Neuronal stem cell (in vitro differentiated cells): ENCODE measurements at regions not wholly inside any gene's neighbourhood (a gene's known extent, or its start where the extent isn't known, plus 50 kb on each side); places are given as distances from the start of the nearest gene placed in this dataset.
A peak's percentile ranks its signal among the peaks of the same experiment; 100 is the strongest.

Source experiments
- DNase-seq: peaks from one replicate; pipeline ENCODE4 v3.0.0-alpha.2; 2013; ENCODE audit warnings: low spot score
- H2AFZ ChIP-seq: one replicate; pipeline ENCODE4 v1.6.1; 2013; ENCODE audit warnings: mild to moderate bottlenecking, low read length, inconsistent platforms
- H2AK5ac ChIP-seq: 2 replicates; pipeline ENCODE4 v1.6.1; 2013; ENCODE audit warnings: low read depth, mild to moderate bottlenecking, inconsistent platforms, low read length, moderate library complexity, mixed read lengths
- H2BK120ac ChIP-seq: 2 replicates; pipeline ENCODE4 v1.6.1; 2013; ENCODE audit warnings: low read depth, mild to moderate bottlenecking, inconsistent platforms, low read length, moderate library complexity, mixed read lengths
- H2BK12ac ChIP-seq: one replicate; pipeline ENCODE4 v1.6.1; 2013; ENCODE audit warnings: low read length, inconsistent platforms
- H2BK15ac ChIP-seq: 2 replicates; pipeline ENCODE4 v1.6.1; 2013; ENCODE audit warnings: mild to moderate bottlenecking, low read length, inconsistent platforms, mixed read lengths
- H2BK5ac ChIP-seq: one replicate; pipeline ENCODE4 v1.6.1; 2013; ENCODE audit warnings: inconsistent platforms, mild to moderate bottlenecking, low read length, moderate library complexity
- H3K14ac ChIP-seq: one replicate; pipeline ENCODE4 v1.6.1; 2013; ENCODE audit warnings: low read length, inconsistent platforms
- H3K18ac ChIP-seq: 2 replicates; pipeline ENCODE4 v1.6.1; 2013; ENCODE audit warnings: low read length, inconsistent platforms
- H3K23ac ChIP-seq: 2 replicates; pipeline ENCODE4 v1.6.1; 2013; ENCODE audit warnings: low read depth, mild to moderate bottlenecking, mixed read lengths, low read length, inconsistent platforms; ENCODE audit not compliant: poor library complexity
- H3K27ac ChIP-seq: replicated peaks from 3 replicates; pipeline ENCODE4 v1.5.1; 2013; ENCODE audit warnings: low read length, inconsistent platforms
- H3K27me3 ChIP-seq, 3 experiments: 2 replicates each; pipeline ENCODE4 v1.6.1; 2013; ENCODE audit warnings: low read length in 3 of 3, mild to moderate bottlenecking in 2 of 3, inconsistent platforms in 1 of 3, low read depth in 1 of 3, mixed read lengths in 1 of 3, moderate library complexity in 1 of 3; ENCODE audit not compliant: control insufficient read depth in 3 of 3, insufficient read depth in 3 of 3
- H3K36me3 ChIP-seq, 2 donors: replicated peaks in 1 of 2; 2 replicates each; pipeline ENCODE4 v1.6.1; 2013; ENCODE audit warnings: low read length in 2 of 2; ENCODE audit not compliant: control insufficient read depth in 2 of 2, insufficient read depth in 2 of 2
- H3K4ac ChIP-seq: 2 replicates; pipeline ENCODE4 v1.6.1; 2013; ENCODE audit warnings: inconsistent platforms, mild to moderate bottlenecking, low read length, moderate library complexity
- H3K4me1 ChIP-seq, 2 donors: 1 replicate in 1 of 2; 2 replicates in 1 of 2; pipeline ENCODE4 v1.6.1; 2013; ENCODE audit warnings: low read length in 2 of 2, low read depth in 1 of 2; ENCODE audit not compliant: control insufficient read depth in 2 of 2, insufficient read depth in 1 of 2
- H3K4me2 ChIP-seq: one replicate; pipeline ENCODE4 v1.6.1; 2013; ENCODE audit warnings: mild to moderate bottlenecking, low read length, inconsistent platforms; ENCODE audit not compliant: insufficient read depth, poor library complexity, severe bottlenecking
- H3K4me3 ChIP-seq, 2 donors: 2 replicates each; pipeline ENCODE4 v1.5.1; 2013; ENCODE audit warnings: low read length in 2 of 2, mild to moderate bottlenecking in 2 of 2, inconsistent platforms in 1 of 2, moderate library complexity in 1 of 2
- H3K79me1 ChIP-seq: one replicate; pipeline ENCODE4 v1.6.1; 2013; ENCODE audit warnings: low read depth, mild to moderate bottlenecking, inconsistent platforms, low read length, moderate library complexity
- H3K9ac ChIP-seq: one replicate; pipeline ENCODE4 v1.6.1; 2013; ENCODE audit warnings: mild to moderate bottlenecking, low read depth, low read length, inconsistent platforms; ENCODE audit not compliant: poor library complexity
- H3K9me3 ChIP-seq, 2 donors: replicated peaks in 1 of 2; 2 replicates each; pipeline versions ENCODE3 to v1.6.1; 2013; ENCODE audit warnings: low read length in 2 of 2, mild to moderate bottlenecking in 2 of 2, inconsistent platforms in 1 of 2, low read depth in 1 of 2, mixed read lengths in 1 of 2, moderate library complexity in 1 of 2; ENCODE audit not compliant: control insufficient read depth in 2 of 2, insufficient read depth in 1 of 2
- H4K8ac ChIP-seq: one replicate; pipeline ENCODE4 v1.6.1; 2013; ENCODE audit warnings: low read depth, mild to moderate bottlenecking, inconsistent platforms, low read length, moderate library complexity
- H4K91ac ChIP-seq: one replicate; pipeline ENCODE4 v1.6.1; 2013; ENCODE audit warnings: low read length, low read depth, mild to moderate bottlenecking, inconsistent platforms; ENCODE audit not compliant: poor library complexity
- WGBS, 2 donors: extraction: QIAGEN DNeasy Blood & Tissue Kit; methylation state at CpG; one replicate each; pipeline ENCODE4 v1.1.7; 2013; ENCODE audit warnings: missing lambda C conversion rate in 2 of 2, mixed read lengths in 1 of 2; ENCODE audit not compliant: insufficient read length in 2 of 2, insufficient replicate concordance in 1 of 2; ENCODE audit errors: extremely low coverage in 2 of 2; 5-methylcytosine and 5-hydroxymethylcytosine counted together

DNA sequence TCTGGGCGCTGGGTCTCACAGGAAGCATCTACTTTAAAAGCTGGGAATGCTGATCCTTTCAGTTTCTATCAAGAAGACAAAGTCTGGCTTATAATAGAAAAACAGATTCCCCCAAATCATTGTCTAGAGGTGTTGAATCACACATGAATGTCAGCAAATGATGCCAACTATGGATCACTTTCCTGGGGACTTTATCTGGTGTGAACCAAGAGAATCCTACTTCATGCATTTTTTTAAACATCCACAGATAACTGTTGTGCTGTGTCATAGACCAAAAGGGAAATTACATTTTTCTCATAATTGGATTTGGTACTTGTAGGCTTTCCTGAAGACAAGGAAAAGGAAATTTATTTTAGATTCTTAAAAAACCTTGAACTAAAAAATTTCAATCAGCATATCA lies 132.7 kb downstream of the CD47 start:
- no peaks in the 10 kb centered on the region for H3K27me3 ChIP-seq

DNA sequence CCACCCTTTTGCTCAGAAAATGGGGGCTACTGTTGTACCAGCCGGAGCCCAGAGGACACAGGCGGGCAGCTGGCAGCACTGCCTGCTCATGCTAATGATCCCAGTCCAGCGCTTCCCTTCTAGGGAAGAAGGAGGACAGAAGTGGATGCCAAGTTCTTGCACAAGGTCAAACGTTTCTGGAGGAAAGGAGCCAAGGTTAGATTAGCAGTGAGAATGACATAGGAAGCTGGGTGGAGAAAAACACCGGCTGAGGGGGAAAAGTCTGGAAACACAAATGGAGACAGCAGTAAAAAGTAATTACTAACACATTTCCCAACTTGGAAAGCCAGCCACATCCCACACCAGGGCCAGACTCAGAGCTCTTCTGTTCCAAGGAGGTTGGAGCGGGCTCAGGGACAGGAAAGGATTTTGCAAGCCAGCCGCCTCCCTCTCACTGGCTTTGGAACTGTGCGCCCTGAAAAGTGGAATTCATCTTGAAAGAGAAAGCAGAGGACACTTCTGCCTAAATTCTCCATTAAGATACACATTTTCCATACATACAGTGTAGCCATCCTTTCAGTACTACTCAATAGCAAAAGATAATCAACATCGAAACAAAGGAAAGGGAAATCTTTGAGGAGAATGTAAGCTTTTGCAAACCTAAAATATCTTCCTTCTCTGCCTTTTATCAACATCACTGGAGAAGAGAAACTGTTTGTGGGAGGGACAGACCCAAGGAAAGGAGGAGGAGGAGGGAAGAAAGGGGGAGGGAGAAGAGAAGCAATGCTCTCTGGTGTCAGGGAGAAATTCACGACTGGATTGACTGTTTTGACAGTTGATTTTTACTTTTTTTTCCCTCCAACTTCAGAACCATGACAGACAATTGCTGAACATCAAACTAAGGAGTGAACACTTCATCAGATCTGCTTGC lies 133.6 kb downstream of the CD47 start:
- WGBS, 2 donors = no CpG with 5 or more reads among the region's 10 CpGs
- H2BK15ac ChIP-seq = no peak overlapping the region
- H2BK12ac ChIP-seq = no peak overlapping the region

More for the DNA sequence above, 132.7 kb downstream of the CD47 start:
- Histone ChIP-seq H3K4me1 (peaks cover 4 to 18% of the 10 kb centered on the region in 2 donors), H3K9ac (no peak overlapping the region), H3K4me2 (no peak overlapping the region), H3K23ac (no peak overlapping the region), H3K79me1 (no peaks in the 10 kb centered on the region), H2AFZ (peak overlapping the region; percentile 64), H2BK5ac (no peak overlapping the region), H2BK120ac (no peak overlapping the region), H4K8ac (no peak overlapping the region), H2AK5ac (no peak overlapping the region), H3K18ac (no peak overlapping the region), H3K36me3 (no peaks in the 10 kb centered on the region), H3K9me3 (peaks cover 0 to 17% of the 10 kb centered on the region in 2 donors), H2BK15ac (no peak overlapping the region), H3K27ac (no peak overlapping the region), H2BK12ac (no peak overlapping the region), H3K14ac (no peak overlapping the region), H3K4me3 (no peak overlapping the region), H4K91ac (no peak overlapping the region), H3K4ac (no peak overlapping the region)
- no peak for DNase-seq
- no CpG with 5 or more reads among the region's 1 CpG for WGBS, 2 donors

DNA sequence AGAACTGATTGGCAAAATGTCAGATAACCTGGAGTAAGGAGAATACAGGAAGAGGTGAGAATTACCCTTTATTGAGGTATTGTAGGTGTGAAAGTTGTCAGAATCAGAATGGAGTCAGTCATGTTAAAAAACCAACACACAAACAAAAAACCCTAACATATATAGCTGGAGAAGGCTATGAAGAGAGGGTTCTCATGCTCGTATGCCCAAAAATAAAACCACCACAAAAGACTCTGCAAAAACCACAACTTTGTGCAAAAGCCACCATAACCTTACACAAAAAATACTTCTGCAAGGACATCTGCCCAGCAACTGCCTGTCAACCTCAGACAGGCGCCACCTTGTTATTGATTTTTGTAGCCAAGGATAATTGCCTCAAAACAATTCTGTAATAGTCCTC lies 136.0 kb downstream of the CD47 start:
- H3K36me3 ChIP-seq = no peaks in the 10 kb centered on the region
- H4K91ac ChIP-seq = no peak overlapping the region
- no peak overlapping the region for H2BK120ac ChIP-seq
- H3K4me3 ChIP-seq = no peak overlapping the region
- H3K9ac ChIP-seq = no peak overlapping the region
- no peak overlapping the region for H2BK5ac ChIP-seq
- no peak overlapping the region for H2AFZ ChIP-seq
- H3K4me1 ChIP-seq = peaks cover 3 to 12% of the 10 kb centered on the region in 2 donors
- WGBS, 2 donors = no CpG with 5 or more reads among the region's 2 CpGs
- no peak overlapping the region for H3K23ac ChIP-seq
- no peaks in the 10 kb centered on the region for H3K79me1 ChIP-seq
- no peak overlapping the region for H2AK5ac ChIP-seq
- DNase-seq = no peak
- H3K27me3 ChIP-seq = no peaks in the 10 kb centered on the region
- H3K18ac ChIP-seq = no peak overlapping the region
- no peak overlapping the region for H2BK12ac ChIP-seq
- H2BK15ac ChIP-seq = no peak overlapping the region
- no peak overlapping the region for H3K4ac ChIP-seq
- H4K8ac ChIP-seq = no peak overlapping the region
- H3K9me3 ChIP-seq = no peaks in the 10 kb centered on the region
- H3K27ac ChIP-seq = no peak overlapping the region
- no peak overlapping the region for H3K4me2 ChIP-seq
- H3K14ac ChIP-seq = no peak overlapping the region

More for the DNA sequence above, 133.6 kb downstream of the CD47 start:
- Histone ChIP-seq H3K27me3 (no peaks in the 10 kb centered on the region), H2BK120ac (no peak overlapping the region), H4K91ac (no peak overlapping the region), H3K27ac (no peak overlapping the region), H3K4me2 (no peak overlapping the region), H3K4me3 (peak overlapping the region in 1 of 2 donors; percentile 15), H3K36me3 (no peaks in the 10 kb centered on the region), H2BK5ac (no peak overlapping the region), H2AK5ac (no peak overlapping the region), H3K14ac (no peak overlapping the region), H3K23ac (no peak overlapping the region), H4K8ac (no peak overlapping the region), H3K79me1 (no peaks in the 10 kb centered on the region), H3K4me1 (peaks cover 4 to 15% of the 10 kb centered on the region in 2 donors), H3K4ac (no peak overlapping the region), H3K9me3 (peaks cover 0 to 9% of the 10 kb centered on the region in 2 donors), H3K9ac (no peak overlapping the region), H3K18ac (no peak overlapping the region), H2AFZ (peak overlapping the region; percentile 64)
- no peak for DNase-seq

DNA sequence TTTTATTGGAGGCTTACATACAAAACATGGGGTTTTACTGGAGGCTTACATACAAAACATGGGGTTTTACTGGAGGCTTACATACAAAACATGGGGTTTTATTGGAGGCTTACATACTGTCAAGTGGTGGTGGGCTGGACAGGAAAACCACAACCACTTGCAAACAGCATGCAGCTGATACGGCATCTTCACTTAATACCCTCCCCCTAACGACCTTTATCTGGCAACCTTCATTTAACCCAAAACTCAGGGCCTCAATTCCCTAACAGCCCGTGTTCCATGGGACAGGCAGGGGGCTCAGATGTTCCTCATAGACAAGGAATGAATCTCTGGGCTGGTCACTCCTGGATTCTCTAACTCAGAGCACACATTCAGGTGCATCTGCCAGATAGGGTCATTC lies 137.1 kb downstream of the CD47 start:
- Histone ChIP-seq H3K18ac (no peak overlapping the region), H2AFZ (no peak overlapping the region), H3K4me1 (peaks cover 2 to 17% of the 10 kb centered on the region in 2 donors), H3K27me3 (no peaks in the 10 kb centered on the region), H3K4me2 (no peak overlapping the region), H3K9me3 (no peaks in the 10 kb centered on the region), H3K27ac (no peak overlapping the region), H2BK15ac (no peak overlapping the region), H3K4me3 (no peak overlapping the region), H2AK5ac (no peak overlapping the region), H3K14ac (no peak overlapping the region), H3K4ac (no peak overlapping the region), H3K9ac (no peak overlapping the region), H4K91ac (no peak overlapping the region), H4K8ac (no peak overlapping the region), H3K36me3 (no peaks in the 10 kb centered on the region), H3K23ac (no peak overlapping the region), H2BK120ac (no peak overlapping the region), H2BK5ac (no peak overlapping the region), H3K79me1 (no peaks in the 10 kb centered on the region), H2BK12ac (no peak overlapping the region)
- DNase-seq = no peak
- no CpG with 5 or more reads among the region's 3 CpGs for WGBS, 2 donors
